Left renal cortex interstitium (tissue), 4 donors: ENCODE measurements at regions not wholly inside any gene's neighbourhood (a gene's known extent, or its start where the extent isn't known, plus 50 kb on each side); places are given as distances from the start of the nearest gene placed in this dataset.
"Not testable (repeated sequence)": the region's sequence is repeated elsewhere in the genome, so short reads cannot be mapped to it uniquely, and the experiment has no call there.

Experiments used
- DNase-seq, 4 donors: peaks; one replicate each; pipeline ENCODE4 v3.0.0-alpha.2; 2013; ENCODE audit warnings: low read depth in 4 of 4, low spot score in 2 of 4, missing footprints in 1 of 4

GRCh38 chr14:71550367-71550766 lies 381.9 kb upstream of the RGS6 start:
- DNase-seq = no peak

GRCh38 chr14:71551291-71551950 lies 380.8 kb upstream of the RGS6 start:
- no peak for DNase-seq

GRCh38 chr14:71552809-71553208 lies 379.4 kb upstream of the RGS6 start:
- DNase-seq = no peak

- DNase-seq = no peak
These were observed 378.4 kb upstream of the RGS6 start for GRCh38 chr14:71553779-71554178.

GRCh38 chr14:71554323-71554722 lies 377.9 kb upstream of the RGS6 start:
- DNase-seq = no peak

GRCh38 chr14:71554959-71555612 lies 377.1 kb upstream of the RGS6 start:
- no peak for DNase-seq

GRCh38 chr14:71555654-71556559 lies 376.3 kb upstream of the RGS6 start:
- no peak for DNase-seq

GRCh38 chr14:71556730-71557129 lies 375.5 kb upstream of the RGS6 start:
- no peak for DNase-seq

GRCh38 chr14:71557351-71557750 lies 374.9 kb upstream of the RGS6 start:
- DNase-seq = no peak

GRCh38 chr14:71558943-71559342 lies 373.3 kb upstream of the RGS6 start:
- DNase-seq = not testable (repeated sequence)

- DNase-seq = no peak
These were observed 371.5 kb upstream of the RGS6 start for GRCh38 chr14:71560751-71561150.

GRCh38 chr14:71563492-71564153 lies 368.6 kb upstream of the RGS6 start:
- no peak for DNase-seq

- DNase-seq = no peak
These were observed 366.0 kb upstream of the RGS6 start for GRCh38 chr14:71566276-71566675.

GRCh38 chr14:71567499-71568133 lies 364.6 kb upstream of the RGS6 start:
- not testable (repeated sequence) for DNase-seq

- DNase-seq = no peak
These were observed 357.3 kb upstream of the RGS6 start for GRCh38 chr14:71574976-71575375.

GRCh38 chr14:71576472-71576871 lies 355.8 kb upstream of the RGS6 start:
- DNase-seq = no peak

- DNase-seq = no peak
These were observed 352.9 kb upstream of the RGS6 start for GRCh38 chr14:71579331-71579730.

GRCh38 chr14:71582705-71583104 lies 349.5 kb upstream of the RGS6 start:
- DNase-seq = no peak

GRCh38 chr14:71583194-71583593 lies 349.0 kb upstream of the RGS6 start:
- no peak for DNase-seq

- DNase-seq = no peak
These were observed 348.5 kb upstream of the RGS6 start for GRCh38 chr14:71583705-71584104.
